Left forelimb (tissue), 1 donor: ENCODE measurements at regions not wholly inside any gene's neighbourhood (a gene's known extent, or its start where the extent isn't known, plus 50 kb on each side); places are given as distances from the start of the nearest gene placed in this dataset.

Source experiments
- DNase-seq: peaks from one replicate; pipeline ENCODE4 v3.0.0-alpha.2; 2018; ENCODE audit warnings: low spot score

- no peak for DNase-seq
Observed at GRCh38 chr18:41237317-41237716, 717.7 kb upstream of the PIK3C3 start.

GRCh38 chr18:41231681-41232080 is 723.4 kb upstream of the PIK3C3 start:
- no peak for DNase-seq

GRCh38 chr18:41227993-41228392 is 727.0 kb upstream of the PIK3C3 start:
- DNase-seq, result no peak

- no peak for DNase-seq
Observed at GRCh38 chr18:41226911-41227310, 728.1 kb upstream of the PIK3C3 start.

- no peak for DNase-seq
Observed at GRCh38 chr18:41226186-41226585, 728.8 kb upstream of the PIK3C3 start.

GRCh38 chr18:41216341-41217003 is 738.6 kb upstream of the PIK3C3 start:
- no peak for DNase-seq

- no peak for DNase-seq
Observed at GRCh38 chr18:41207706-41208105, 747.3 kb upstream of the PIK3C3 start.

- no peak for DNase-seq
Observed at GRCh38 chr18:41206341-41206830, 748.6 kb upstream of the PIK3C3 start.

- DNase-seq, result no peak
Observed at GRCh38 chr18:41199212-41199611, 755.8 kb upstream of the PIK3C3 start.

- no peak for DNase-seq
Observed at GRCh38 chr18:41197967-41198366, 757.1 kb upstream of the PIK3C3 start.

GRCh38 chr18:41170346-41170745 is 784.7 kb upstream of the PIK3C3 start:
- no peak for DNase-seq

GRCh38 chr18:41165625-41166024 is 789.4 kb upstream of the PIK3C3 start:
- DNase-seq, result no peak

- DNase-seq, result no peak
Observed at GRCh38 chr18:41162781-41163180, 792.3 kb upstream of the PIK3C3 start.

- DNase-seq, result no peak
Observed at GRCh38 chr18:41162191-41162590, 792.8 kb upstream of the PIK3C3 start.

GRCh38 chr18:41155910-41156851 is 798.9 kb upstream of the PIK3C3 start:
- DNase-seq, result no peak

- no peak for DNase-seq
Observed at GRCh38 chr18:41155025-41155424, 800.0 kb upstream of the PIK3C3 start.

- DNase-seq, result no peak
Observed at GRCh38 chr18:41153871-41154270, 801.2 kb upstream of the PIK3C3 start.

- DNase-seq, result no peak
Observed at GRCh38 chr18:41150316-41150715, 804.7 kb upstream of the PIK3C3 start.

GRCh38 chr18:41146301-41146700 is 808.7 kb upstream of the PIK3C3 start:
- no peak for DNase-seq

GRCh38 chr18:41145516-41145915 is 809.5 kb upstream of the PIK3C3 start:
- no peak for DNase-seq

GRCh38 chr18:41144441-41144840 is 810.6 kb upstream of the PIK3C3 start:
- no peak for DNase-seq

- no peak for DNase-seq
Observed at GRCh38 chr18:41140506-41140905, 814.5 kb upstream of the PIK3C3 start.

- DNase-seq, result no peak
Observed at GRCh38 chr18:41135146-41135545, 819.9 kb upstream of the PIK3C3 start.
